Stimulated activated CD4-positive, alpha-beta T cell treated with anti-CD3 and anti-CD28 coated beads, Interleukin-4, amount 100 ng/mL, for 24 hours (primary cell): ENCODE measurements at regions not wholly inside any gene's neighbourhood (a gene's known extent, or its start where the extent isn't known, plus 50 kb on each side); places are given as distances from the start of the nearest gene placed in this dataset.
"Not testable (repeated sequence)": the region's sequence is repeated elsewhere in the genome, so short reads cannot be mapped to it uniquely, and the experiment has no call there.

Source experiments
- DNase-seq: peaks from one replicate; pipeline ENCODE4 v3.0.0-alpha.2; 2020

DNA sequence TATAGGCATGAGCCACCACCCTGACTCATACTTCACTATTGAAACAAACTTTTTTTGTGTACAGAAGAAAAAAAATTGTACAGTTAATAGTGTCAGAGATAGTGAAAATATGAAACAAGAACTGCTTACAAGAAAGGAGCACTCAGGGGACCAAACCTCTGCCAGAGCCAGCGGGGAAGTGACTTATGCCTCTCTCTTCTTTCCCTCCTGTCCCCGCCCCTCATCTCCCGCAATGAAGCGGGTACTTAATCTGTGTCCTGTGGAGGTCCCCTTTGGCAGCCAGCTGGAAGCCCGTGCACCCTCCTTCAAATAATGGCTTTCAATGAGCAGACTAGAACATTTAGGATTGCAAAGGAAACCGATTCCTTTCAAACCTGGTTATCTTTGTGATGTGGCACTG lies 51.5 kb downstream of the PPIAL4A start:
- not testable (repeated sequence) for DNase-seq

GRCh38 chr1:120941836-120942217 lies 52.3 kb downstream of the PPIAL4A start:
- DNase-seq = not testable (repeated sequence)

DNA sequence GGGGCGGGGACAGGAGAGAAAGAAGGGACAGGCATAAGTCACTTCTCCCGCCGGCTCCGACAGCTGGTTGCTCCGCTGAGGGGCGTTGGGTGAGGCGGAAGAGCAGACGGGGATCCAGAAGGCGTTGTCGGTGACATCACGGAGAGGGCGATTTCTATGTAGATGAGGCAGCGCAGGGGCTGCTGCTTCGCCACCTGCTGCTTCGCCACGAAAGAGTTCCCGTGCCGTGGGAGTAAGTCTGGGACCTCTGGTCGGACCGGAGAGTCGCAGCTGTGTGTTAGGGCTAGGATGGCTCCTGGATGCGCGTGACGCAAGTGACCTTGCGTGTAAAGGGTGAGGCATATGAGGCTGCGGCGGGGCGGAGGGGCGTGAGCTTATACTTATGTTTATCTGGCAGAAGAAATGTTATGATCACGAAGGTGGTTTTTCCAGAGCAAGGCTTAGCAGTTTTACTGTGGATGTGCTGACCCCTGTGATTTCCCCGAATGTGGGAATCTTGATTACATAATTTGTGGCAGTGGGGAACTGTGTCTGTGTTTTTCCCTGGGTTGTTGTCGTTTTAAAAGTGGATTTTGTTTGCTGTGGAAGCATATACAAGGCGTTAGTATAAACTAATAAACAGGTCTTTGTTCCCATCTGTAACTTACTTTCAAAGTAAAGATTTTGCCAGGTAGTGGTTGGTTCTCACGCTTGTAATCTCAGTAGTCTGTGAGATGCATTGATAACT lies 52.8 kb downstream of the PPIAL4A start:
- DNase-seq = peak; percentile 77

GRCh38 chr1:120942945-120943319 lies 53.4 kb downstream of the PPIAL4A start:
- DNase-seq = not testable (repeated sequence)

DNA sequence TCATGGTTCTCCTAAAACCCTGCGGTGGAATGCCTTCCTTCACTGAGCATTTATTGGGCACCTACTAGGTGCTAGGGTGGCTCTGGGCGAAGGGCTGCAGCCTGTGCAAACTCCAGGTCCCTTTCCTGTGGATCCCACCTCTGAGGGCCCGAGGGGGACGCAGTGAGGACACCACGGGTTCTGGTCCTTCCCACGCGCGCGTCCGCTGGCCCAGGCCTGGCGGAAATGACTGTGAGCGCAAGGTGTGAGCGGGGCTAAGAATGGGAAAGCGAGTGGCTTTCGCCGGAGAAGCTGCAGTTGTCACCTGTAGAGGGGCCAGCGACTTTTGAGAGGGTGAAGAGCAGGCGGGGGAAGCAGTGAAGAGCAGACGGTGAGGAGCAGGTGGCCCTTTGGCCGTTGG lies 55.1 kb downstream of the PPIAL4A start:
- not testable (repeated sequence) for DNase-seq

- DNase-seq = not testable (repeated sequence)
Measured at GRCh38 chr1:120945122-120945521, 55.6 kb downstream of the PPIAL4A start.

- not testable (repeated sequence) for DNase-seq
Measured at GRCh38 chr1:120947114-120947513, 57.5 kb downstream of the PPIAL4A start.

DNA sequence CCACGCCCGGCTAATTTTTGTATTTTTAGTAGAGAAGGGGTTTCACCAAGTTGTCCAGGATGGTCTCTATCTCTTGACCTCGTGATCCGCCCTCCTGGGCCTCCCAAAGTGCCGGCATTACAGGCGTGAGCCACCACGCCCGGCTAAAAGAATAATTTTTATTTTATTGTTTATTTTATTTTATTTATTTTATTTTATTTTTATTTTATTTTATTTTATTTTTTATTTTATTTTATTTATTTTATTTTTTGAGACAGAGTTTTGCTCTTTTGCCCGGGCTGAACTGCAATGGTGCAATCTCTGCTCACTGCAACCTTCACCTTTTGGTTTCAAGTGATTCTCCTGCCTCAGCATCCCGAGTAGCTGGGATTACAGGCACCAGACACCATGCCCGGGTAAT lies 60.2 kb downstream of the PPIAL4A start:
- DNase-seq = not testable (repeated sequence)

- not testable (repeated sequence) for DNase-seq
Measured at GRCh38 chr1:120950633-120951032, 61.1 kb downstream of the PPIAL4A start.

- not testable (repeated sequence) for DNase-seq
Measured at GRCh38 chr1:120951100-120951499, 61.5 kb downstream of the PPIAL4A start.

DNA sequence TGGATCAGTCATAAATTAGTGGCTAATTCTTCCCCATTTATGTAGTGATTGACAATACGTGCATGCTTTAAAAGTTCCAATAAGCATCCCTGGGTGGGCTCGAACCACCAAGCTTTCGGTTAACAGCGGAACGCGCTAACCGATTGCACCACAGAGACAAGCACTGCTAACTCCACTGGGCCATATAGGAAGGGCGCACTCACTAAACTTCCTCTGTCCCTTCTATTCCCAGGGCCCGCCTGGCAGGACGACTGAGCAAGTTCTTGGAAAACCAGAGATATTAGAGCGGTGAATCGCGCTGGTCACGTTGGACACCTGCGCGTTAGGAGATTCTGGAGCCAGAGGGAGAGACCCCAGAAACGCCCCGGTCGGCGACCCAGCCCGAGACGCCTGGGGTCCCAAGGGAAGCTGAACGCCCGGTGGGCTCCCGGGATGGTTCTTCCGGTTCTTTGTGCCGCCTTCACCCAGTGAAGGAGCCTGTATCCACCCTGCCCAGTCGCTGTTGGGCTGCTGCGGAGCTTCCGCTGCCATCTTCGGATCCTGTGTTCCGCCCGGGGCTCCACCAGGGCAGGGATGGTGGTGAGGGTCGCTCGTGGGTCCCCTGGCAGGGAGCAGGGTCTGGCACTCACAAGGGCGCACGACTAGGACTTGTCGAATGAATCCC lies 62.8 kb downstream of the PPIAL4A start:
- DNase-seq = not testable (repeated sequence)

DNA sequence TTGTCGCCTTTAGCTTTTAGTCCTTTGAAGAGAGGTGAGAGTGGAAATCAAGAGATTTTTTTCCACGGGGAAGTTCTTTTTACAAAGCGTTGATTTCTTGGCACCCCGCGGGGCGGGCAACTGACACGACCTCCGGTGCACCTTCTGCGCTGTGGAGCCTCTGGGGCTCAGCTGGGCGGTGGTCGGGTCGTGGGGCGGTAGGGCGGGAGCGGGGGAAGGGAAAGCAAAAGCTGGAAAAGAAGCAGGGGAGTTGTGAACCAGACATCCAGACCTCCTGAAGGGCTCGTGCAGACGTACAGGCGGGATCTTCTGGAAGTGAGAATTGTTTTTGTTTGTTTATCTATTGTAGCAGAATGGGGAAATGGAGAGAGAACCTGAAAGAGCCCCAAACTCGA lies 63.3 kb downstream of the PPIAL4A start:
- not testable (repeated sequence) for DNase-seq

DNA sequence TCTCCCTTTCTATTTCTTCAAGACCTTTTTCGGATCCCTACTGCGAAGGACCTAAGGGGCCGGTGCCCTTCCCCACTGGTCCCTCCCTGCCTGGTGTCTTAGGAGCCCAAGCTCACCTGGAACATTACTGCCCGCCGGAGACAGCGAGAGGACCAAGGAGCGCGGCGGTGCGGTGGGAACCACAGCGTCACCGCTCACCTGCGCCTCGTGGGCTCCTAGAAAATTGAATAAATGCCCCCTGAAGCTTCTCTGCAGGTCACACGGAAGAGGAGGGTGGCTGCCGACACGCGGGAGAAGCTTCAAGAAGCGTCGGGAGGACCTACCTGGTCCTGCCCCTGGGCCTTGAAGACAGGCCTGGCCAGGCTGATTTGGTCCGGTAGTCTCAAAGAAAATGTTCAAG lies 65.2 kb downstream of the PPIAL4A start:
- DNase-seq = no peak

DNA sequence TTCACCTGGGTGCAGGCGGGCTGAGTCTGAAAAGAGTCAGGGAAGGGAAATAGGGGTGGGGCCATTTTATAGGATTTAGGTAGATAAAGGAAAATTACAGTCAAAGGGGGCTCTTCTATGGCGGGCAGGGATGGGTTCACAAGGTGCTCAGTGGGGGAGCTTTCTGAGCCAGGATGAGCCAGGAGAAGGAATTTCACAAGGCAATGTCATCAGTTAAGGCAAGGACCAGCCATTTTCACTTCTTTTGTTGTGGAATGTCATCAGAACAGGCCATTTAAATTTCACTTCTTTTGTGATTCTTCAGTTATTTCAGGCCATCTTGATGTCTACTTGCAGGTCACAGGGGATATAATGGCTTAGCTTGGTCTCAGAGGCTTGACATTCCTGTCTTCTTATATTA lies 66.4 kb downstream of the PPIAL4A start:
- DNase-seq = not testable (repeated sequence)

DNA sequence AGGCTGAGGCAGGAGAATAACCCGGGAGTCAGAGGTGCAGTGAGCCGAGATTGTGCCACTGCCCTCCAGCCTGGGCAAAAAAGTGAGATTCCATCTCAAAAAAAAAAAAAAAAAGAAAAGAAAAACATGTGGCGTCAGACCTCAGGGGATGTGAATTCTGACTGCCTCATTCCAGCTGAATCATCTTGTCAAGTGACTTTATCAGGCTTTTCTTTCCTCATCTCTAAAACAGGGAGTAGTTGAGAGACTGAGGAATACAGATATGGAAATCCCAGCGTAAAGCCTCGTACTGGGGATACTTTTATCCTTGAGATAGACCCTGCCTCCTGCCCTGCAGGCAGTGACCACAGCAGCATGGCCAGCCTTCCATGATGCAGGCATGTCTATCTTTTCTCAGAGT lies 76.4 kb downstream of the PPIAL4A start:
- DNase-seq = not testable (repeated sequence)

DNA sequence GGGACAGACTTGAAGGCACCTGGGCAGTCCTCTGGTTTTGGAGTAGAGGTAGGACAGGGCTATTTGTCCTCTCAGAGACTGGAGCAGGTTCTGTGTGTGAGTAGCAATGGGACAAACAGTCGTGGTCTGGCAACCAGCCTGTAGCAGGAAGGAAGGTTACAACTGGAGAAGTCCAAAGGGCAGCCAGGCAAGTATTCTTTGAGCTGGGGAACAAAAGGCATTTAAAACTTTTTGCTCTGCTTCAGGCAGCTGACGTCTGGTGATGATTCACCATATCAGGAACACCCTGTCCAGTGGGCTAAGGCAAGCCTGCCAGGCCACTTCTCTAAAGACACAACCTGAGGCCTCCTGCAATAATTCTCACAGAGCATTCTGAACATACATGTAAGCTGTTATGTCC lies 83.3 kb downstream of the PPIAL4A start:
- DNase-seq = not testable (repeated sequence)

GRCh38 chr1:120973836-120974235 lies 84.3 kb downstream of the PPIAL4A start:
- DNase-seq = not testable (repeated sequence)

DNA sequence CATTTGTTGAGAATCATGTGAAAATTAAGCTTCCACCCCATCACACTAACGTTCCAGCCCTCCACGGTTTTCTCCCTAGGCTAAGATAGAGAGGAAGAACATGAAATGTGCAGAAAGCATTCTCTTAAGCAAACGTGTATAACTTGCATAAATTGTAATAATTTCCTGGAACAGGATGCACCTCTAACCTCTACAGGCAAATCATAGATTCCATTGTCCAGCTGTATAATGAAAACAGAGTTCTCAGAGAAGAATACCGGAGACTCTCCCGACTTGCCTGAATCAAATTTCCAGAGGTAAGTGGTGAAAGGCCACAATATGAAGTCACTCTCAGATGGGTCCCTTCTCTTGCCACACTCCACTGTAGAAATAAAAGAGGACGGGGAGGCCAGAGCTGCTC lies 87.7 kb downstream of the PPIAL4A start:
- not testable (repeated sequence) for DNase-seq

DNA sequence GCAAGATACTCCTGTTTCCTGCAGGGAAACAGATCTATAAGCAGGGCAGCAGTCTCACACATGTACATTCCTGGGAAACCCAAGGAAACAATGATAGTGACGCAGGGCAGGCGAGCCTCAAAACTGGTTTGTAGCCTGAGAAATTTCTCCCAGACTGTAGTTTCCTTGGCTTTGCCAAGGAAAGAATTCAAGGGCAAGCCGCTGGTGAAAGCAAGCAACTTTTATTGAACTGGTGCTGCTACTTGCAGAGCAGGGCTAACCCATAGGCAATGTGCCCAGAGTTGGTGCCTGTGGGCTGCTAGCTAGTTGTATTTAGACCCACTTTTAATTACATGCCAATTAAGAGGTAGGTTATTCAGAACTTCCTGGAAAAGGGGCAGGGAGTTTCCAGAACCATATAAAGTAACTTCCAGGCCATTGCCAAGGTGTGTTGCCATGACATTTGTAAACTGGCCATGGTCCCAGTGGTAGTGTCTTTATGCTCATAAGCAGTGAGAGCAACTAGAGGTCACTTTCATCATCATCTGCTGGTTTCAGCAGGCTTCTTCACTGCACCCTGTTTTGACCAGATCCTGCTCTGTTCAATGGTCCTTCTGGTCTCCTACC lies 92.0 kb downstream of the PPIAL4A start:
- not testable (repeated sequence) for DNase-seq

- not testable (repeated sequence) for DNase-seq
Measured at GRCh38 chr1:120994614-120995013, 105.0 kb downstream of the PPIAL4A start.

- DNase-seq = not testable (repeated sequence)
Measured at GRCh38 chr1:120995025-120995424, 105.5 kb downstream of the PPIAL4A start.

GRCh38 chr1:121001090-121001726 lies 111.6 kb downstream of the PPIAL4A start:
- not testable (repeated sequence) for DNase-seq

- DNase-seq = not testable (repeated sequence)
Measured at GRCh38 chr1:121003230-121003629, 113.7 kb downstream of the PPIAL4A start.
